Stimulated activated CD4-positive, alpha-beta T cell treated with anti-CD3 and anti-CD28 coated beads, Interleukin-1b, Interleukin-23, amount 100 ng/mL, for 24 hours (primary cell): ENCODE measurements at regions not wholly inside any gene's neighbourhood (a gene's known extent, or its start where the extent isn't known, plus 50 kb on each side); places are given as distances from the start of the nearest gene placed in this dataset.

Source experiments
- DNase-seq, 4 experiments: peaks; one replicate each; pipeline ENCODE4 v3.0.0-alpha.2; 2020; ENCODE audit warnings: low read depth in 4 of 4, low spot score in 1 of 4

DNA sequence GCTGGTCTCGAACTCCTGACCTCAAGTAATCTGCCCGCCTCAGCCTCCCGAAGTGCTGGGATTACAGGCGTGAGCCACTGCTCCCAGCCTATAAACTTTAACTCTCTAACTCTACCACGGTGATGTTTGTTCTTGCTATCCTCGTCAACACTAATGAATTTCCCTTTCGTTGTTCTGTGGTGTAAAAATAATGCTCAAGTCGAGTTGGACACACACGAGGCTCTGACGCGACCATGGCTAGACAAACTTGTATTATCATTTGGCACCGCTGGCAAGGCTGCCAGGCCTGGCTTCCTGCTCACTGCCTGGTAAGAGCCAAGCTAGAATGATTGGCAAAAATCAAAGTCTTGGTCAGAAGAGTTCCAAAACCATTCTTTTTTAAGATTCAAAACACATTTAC lies 167.0 kb upstream of the KLF6 start:
- DNase-seq = no peak

GRCh38 chr10:3950676-3951275 lies 165.8 kb upstream of the KLF6 start:
- DNase-seq = no peak

DNA sequence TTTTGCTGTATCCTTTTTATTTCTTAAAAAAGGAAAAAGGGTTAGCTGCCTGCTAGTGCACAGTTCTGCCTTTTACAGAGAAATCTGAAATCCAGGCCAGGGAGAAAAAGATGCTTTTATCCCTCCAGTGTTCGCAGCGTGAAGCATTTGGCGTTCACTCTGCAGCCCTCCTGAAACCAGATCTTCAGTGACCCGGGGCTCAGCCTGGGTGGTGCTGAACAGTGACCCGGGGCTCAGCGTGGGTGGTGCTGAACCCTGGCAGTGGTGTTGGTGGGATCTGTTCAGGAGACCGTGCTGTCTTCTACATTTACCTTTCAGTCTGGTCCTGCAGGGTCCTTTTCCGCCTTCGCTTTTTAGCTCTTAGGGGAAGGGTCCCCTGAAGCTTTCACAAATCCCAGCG lies 164.7 kb upstream of the KLF6 start:
- DNase-seq = no peak

GRCh38 chr10:3948843-3949242 lies 163.8 kb upstream of the KLF6 start:
- DNase-seq = peak in 3 of 4 experiments; percentile 33 to 40 (median 38)

DNA sequence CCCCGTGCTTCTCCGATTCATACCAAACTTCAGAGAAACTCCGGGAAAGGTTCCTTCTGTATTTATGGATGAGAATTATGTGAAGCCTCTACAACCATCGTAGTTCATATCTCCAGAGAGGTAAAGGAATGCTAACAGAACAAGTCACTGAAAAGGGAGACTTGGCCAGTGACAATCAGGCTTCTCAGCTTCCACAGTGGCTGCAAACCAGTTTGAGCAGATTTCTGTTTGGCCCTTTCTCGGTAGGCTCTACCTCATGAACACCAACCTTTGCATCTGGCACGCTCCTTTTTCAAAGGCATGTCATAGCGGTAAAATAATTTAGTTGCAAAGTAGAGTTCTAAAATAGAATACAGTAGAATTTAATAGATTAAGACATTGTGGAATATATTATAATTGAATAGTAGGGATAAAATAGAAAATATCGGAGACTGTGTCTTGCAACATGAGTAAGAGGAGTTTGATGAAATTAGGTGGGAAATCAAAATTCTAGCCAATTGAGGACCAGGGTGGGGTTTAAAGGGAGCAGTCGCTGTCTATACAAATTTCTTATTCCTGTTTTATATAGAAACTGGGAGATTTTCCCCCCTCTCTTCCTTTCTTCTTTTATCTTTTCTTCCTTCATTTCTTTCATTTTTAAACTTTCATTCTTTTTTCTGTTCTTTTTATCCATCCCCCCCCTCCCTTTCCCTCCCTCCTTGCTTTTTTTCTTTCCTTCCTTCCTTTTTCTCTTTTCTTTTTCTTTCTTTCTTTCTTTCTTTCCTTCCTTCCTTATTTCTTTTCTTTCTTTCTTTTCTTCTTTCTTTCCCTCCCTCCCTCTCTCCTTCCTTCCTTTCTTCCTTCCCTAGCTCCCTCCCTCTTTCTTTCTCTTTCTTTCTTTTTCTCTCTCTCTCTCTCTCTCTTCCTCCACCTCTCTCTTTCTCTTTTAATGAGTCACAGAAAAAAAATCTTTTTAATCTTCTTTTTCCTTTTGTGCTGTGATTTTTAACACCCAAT lies 161.5 kb upstream of the KLF6 start:
- no peak for DNase-seq

DNA sequence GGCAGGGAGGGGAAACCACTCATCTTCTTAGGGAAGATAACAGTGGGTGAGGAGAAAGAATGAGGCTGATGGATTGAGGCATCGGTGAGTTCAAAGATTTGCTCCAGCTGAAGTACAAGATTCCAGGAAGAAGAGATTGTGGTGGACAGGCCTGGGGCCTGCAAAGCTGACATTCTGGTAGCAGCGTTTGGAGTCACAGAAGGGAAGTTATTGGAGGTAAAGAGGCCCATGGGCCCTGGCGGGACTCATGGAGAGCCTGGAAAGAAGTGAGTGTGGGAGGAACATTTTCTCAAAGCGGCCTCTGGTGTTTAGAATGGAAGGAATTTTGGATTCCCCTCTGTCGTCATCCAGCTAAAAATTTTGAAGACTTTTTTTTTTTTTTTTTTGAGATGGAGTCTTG lies 160.0 kb upstream of the KLF6 start:
- no peak for DNase-seq

GRCh38 chr10:3944591-3944990 lies 159.6 kb upstream of the KLF6 start:
- DNase-seq = no peak

- no peak for DNase-seq
These were observed 158.8 kb upstream of the KLF6 start for GRCh38 chr10:3943695-3944257.

GRCh38 chr10:3942937-3943489 lies 158.0 kb upstream of the KLF6 start:
- no peak for DNase-seq

GRCh38 chr10:3941676-3942075 lies 156.7 kb upstream of the KLF6 start:
- DNase-seq = no peak

GRCh38 chr10:3936422-3937040 lies 151.5 kb upstream of the KLF6 start:
- DNase-seq = no peak

DNA sequence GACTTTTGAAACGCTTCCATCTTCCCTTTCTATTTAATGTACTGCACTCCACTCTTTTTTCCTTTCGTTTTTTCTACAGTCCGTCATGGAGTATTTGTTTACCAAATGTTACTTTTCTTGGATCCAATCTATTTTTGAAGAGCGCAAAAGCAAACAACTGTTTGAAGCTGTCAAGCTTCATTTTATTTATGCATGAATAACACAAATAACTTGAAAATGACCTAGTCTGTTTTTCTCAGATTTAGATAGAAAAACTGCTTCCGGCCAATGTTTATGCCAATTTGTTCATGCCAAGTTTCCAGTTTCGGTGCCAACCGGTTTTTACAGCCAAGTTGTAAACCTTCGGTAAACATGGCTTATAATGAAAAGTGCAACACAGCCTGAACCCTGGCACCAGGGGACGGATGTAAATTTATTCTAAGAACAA lies 150.9 kb upstream of the KLF6 start:
- no peak for DNase-seq

DNA sequence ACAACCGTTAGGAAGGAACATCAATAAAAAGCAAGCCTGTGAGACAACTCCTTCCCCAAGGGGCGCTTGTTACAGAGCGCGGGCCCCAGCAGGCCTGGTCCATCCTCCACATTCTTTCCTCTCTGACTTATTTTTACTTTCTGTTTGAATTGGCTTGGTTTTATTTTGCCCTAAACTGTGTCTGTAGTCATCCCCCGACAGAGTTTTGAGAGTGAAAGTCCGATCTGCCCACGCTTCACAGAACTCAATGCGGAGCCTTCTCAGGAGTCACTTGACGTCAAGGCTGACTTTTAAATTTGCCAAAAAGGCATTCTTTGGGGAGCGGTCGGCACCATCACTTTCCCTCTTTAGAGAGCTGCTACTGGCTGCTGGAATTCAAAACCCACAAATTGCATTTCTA lies 150.1 kb upstream of the KLF6 start:
- DNase-seq = peak; percentile 42 to 73 (median 56)

GRCh38 chr10:3933733-3934132 lies 148.7 kb upstream of the KLF6 start:
- no peak for DNase-seq

GRCh38 chr10:3932597-3933375 lies 147.8 kb upstream of the KLF6 start:
- DNase-seq = no peak

DNA sequence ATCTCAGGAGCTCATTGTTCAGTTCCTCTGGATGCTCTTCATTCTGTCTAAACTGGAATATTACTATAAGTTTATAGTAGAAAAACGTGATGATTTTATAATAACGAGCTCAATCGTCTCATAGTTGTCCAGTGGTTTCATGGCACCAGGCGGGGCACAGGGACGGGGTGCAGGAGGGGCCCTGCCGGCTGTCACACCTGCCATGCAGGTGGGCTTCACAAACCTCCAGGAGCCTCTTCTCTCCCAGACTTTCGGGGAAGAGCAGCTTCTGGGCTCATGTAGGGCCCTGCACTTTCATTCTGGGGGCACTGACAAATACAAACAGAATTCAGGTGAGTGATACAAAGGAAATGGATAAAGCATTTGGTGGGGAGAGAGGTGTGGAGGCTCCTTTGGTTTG lies 146.9 kb upstream of the KLF6 start:
- no peak for DNase-seq

GRCh38 chr10:3931224-3931623 lies 146.2 kb upstream of the KLF6 start:
- no peak for DNase-seq

DNA sequence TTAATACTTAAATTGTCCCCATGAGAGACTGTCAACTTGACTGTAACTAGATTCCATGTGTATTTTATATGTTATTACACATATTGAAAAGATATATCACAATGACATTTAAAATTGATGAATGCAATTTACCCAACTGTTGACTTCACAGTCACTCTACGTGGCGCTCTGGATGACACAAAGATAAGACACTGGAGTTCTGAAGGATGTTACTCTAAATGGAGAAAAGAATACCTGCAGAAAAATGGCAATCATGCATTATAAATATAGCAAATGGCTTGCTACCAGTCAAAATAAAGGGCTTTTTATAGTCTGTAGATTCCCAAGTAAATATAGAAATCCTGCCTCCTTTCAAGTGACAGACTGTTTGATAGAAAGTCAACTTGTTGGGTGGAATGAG lies 143.6 kb upstream of the KLF6 start:
- DNase-seq = no peak

- no peak for DNase-seq
These were observed 143.1 kb upstream of the KLF6 start for GRCh38 chr10:3928078-3928477.

- DNase-seq = no peak
These were observed 141.9 kb upstream of the KLF6 start for GRCh38 chr10:3926675-3927525.
